CD4-positive, alpha-beta T cell treated with Interleukin-17A for 1 hour (primary cell): ENCODE measurements at regions not wholly inside any gene's neighbourhood (a gene's known extent, or its start where the extent isn't known, plus 50 kb on each side); places are given as distances from the start of the nearest gene placed in this dataset.
"Not testable (repeated sequence)": the region's sequence is repeated elsewhere in the genome, so short reads cannot be mapped to it uniquely, and the experiment has no call there.

ENCODE experiments used
- DNase-seq: peaks from one replicate; pipeline ENCODE4 v3.0.0-alpha.2; 2020

DNA sequence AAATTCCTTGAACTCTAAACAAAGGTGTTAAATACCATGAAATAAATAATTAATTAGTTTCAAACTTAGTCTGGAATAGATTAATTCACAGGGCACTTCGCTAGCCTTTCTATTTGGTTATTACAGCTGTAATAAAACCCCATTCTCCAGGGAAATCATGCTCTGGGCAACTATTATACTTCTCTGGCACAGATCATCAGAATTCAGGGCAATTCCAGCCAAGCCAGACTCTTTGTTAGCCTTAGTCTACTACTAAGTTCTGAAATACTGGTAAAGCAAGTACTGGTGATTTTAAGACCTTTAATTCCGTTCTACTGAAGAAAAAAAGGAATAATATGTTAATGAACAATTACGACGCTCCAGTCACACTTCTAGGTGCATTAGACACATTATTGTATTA lies 123.4 kb upstream of the PDE1A start:
- DNase-seq = no peak

DNA sequence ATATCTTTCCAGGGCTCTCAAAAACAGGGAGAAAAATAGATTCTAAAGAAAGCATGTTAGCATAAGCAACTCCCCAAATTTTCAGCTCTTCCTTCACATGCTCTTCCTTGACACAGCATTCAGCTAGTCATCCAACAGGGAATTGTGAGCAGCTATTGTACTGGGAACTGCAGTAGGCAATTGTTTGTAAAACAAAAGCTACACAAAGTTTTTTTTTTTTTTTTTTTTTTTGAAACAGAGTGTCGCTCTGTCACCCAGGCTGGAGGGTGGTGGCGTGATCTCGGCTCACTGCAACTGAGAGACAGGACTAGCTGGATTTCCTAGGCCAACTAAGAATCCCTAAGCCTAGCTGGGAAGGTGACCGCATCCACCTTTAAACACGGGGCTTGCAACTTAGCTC lies 125.4 kb upstream of the PDE1A start:
- DNase-seq = not testable (repeated sequence)

DNA sequence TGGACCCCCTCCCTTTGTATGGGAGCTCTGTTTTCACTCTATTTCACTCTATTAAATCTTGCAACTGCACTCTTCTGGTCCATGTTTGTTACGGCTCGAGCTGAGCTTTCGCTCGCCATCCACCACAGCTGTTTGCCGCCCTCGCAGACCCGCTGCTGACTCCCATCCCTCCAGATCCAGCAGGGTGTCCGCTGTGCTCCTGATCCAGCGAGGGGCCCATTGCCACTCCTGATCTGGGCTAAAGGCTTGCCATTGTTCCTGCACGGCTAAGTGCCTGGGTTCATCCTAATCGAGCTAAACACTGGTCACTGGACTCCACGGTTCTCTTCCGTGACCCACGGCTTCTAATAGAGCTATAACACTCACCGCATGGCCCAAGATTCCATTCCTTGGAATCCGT lies 125.9 kb upstream of the PDE1A start:
- DNase-seq = not testable (repeated sequence)

DNA sequence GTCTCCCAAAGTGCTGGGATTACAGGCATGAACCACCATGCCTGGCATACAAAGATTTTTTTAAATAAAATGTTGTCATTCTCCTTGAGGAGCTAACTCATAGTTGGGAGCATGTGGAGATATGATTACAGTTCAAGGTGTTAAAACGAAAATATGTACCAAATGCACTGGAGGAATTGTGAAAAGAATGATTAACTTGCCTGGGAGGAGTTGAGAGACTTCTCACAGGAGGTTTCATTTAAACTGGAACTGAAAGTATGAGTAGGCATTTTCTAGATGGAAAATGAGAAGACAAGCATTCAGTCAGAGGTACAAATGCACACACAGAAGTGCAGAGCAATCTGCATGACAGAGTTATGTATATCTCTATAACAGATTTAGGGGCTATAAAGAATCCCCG lies 126.6 kb upstream of the PDE1A start:
- DNase-seq = no peak

DNA sequence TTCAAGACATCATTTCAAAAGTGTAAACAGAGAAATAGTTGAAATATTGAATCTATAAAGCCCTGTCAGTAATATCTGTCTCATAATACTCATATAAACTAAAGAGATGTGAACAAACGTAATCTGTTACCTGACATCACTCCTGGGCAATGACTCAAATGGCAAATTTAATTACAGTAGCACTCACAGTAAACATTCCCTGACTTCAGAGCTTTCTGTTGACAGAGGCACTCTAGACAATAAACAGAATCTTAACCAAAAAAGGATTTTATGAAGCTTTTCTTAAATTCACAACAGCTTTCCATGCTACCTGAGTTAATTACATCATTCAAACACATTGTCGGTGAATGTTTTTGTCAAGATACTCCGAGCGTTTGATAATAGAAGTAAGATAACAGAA lies 128.1 kb upstream of the PDE1A start:
- DNase-seq = no peak

DNA sequence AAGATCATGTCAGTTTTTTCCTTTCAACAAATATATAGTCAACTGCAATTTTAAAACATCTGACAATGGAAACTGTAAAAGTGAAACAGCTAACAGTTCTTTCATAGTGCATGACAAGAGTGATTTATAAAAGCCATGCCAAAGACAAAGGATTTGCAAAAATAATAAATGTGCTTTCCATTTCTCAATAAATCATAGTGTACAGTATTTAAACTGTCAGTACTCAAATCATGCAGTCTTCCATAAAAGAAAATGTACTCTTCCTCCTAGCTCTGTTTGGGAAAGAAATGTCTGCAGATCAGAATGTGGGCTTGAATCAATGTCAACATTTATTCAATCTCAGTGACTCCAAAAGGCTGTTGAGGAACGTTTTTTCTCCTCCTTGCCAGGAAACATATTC lies 131.7 kb upstream of the PDE1A start:
- DNase-seq = no peak

DNA sequence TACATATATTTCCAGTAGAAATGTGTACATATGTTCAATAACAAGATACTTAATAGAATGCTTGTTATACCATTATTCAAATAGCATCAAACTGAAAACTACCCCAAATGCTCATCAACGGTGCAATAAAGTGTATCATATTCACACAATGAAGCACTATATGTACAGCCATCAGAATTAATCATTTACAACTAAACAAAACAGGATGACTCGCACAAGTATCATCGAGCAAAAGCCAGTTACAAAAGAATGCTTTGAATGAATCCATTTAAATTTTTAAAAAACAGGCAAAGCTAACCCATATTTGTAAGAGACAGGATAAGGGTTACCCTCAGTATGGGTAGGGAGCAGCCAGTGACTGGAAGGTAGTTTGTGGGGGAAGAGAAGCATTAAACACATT lies 132.8 kb upstream of the PDE1A start:
- no peak for DNase-seq

DNA sequence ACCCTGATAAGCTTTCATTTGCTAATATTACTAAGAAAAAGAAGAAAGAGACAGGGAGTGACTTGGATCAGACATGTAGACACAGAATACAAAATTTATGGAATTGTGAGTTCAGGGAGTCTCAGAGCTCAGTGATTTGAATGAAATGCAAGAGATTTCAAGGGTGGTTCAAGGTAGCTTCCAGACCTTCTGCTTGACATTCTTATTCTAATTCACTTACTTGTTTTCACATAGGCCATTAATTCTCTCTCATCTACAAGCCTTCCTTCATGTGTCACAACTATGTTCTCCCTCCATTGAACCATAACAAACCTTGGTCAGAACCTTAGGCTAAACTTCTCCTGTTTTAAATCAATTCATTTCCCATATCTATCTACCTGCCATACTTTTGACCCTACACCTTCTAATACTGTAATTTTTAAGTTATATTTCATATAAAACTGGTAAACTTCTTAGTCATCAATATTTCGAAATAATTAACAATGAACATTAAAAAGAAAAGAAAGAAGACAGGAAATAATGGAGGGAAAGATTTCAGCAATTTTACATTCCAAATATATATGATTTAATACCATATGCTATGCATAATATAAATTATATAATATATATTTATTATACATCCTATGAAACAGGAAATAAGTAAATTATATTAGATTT lies 139.2 kb upstream of the PDE1A start:
- DNase-seq = no peak

DNA sequence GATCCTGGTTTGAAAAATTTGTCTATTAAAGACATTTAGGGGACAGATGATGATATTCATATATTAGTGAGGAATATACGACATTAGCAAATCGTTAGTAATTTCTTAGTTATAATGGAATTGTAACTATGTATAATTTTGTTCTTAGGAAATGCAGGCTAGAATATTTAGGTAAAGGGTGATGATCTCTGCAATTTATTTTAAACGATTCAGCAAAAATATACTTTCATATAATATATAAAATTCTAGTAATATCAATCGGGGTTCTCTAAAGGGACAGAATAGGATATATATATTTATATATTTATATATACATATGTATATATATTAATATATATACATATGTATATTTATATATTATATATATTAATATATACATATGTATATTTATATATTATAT lies 142.5 kb upstream of the DNAJC10 start:
- DNase-seq = no peak

DNA sequence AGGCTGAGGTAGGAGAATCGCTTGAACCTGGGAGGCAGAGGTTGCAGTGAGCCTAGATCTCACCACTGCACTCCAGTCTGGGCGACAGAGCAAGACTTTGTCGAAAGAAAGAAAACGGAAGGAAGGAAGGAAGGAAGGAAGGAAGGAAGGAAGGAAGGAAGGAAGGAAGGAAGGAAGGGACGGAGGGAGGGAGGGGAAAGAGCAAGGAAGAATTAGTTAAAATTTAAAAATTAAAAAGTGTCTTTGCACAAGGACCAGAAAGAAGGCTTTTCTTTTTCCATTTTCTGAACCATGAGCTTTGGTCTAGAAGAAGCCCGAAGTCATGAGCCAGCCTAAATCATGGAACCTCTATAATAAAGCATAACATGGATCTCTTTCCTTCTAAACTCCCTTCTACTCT lies 138.2 kb upstream of the DNAJC10 start:
- no peak for DNase-seq

DNA sequence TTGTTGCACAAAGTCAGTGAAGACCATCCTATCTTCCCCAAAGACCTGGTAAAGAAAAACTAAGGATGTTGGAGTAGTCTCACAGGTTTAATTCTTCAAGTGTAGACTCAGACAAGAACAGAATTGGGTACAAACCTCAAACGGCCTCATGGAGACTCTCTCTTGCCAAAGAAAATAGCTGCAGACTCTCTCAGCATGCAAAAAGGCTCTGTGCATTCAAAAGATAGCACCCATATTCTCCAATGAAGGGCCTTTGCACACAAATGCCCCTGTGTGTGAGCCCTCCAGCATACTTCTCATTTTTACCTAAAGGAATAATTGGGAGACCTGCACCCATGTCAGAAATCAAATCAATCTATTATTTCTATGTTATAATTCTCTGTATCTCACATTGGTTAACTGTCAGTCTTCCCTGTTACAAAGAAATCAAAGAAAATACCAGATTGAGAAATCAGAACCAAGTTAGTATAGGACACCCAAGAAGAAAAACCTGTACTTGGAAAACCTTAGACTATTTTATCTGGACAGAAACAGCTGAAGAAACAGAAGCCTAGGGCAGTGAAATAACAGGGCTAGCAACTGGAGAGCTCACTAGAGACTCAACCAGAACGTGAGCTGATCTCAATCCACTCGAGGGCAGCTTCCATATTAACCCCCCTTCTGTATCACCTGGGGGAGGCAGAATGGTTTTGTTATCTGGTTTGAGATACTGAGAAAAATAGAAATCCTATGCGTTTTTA lies 134.7 kb upstream of the DNAJC10 start:
- DNase-seq = no peak

DNA sequence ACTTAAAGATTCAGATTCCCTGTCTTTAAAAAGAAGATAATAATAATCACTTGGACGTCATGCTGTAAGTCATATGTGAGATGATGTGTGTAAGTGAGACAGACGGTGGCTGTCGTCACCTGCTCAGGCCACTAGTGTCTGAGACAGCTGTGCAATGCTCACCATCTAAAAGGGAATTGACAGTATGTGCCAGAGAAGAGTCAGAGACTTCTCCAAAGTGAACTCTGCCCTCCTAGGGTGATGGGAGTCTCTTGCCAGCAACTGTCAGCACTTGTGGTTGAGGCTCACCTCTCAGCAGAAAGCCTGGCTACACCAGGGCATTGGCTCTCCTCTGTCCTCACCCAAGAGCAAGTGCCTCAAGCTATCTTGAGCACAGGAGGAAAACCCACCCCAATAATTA lies 131.6 kb upstream of the DNAJC10 start:
- DNase-seq = no peak

DNA sequence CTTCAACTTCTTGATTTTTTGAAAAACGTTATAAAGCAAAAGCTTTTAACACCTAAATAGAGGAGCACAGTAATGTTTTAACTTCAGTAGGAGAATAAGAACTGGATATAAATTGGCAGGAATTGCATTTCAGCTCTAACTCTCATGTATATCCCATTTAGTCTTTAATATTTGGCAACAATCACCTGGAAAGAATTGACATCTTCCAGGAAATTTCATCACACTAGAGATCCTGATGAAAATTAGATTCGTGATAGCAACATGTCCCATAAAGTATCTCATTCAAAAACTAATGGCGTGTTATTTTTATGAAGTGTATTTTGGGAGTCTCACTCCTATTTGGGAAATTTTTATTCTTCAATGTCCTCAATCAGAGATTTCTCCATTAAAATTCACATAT lies 131.1 kb upstream of the DNAJC10 start:
- DNase-seq = no peak

DNA sequence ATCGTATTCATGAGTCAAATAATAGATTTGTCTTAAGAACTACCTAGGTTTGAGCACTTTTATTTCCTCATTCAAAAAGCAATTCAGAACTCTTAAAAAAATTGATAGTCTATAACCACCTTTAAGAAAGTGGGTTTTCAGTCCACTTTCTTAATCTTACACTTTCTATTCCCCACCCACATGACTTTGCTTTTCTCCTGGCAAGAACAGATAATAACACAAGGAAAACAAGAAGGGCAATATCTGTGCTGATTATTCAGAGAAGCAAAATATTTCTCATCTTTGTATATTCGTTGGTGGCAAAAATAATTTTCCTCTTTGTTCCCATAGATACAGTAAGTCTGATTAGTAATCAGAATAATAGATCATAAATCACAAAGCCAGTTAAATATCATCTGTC lies 130.6 kb upstream of the DNAJC10 start:
- DNase-seq = no peak

DNA sequence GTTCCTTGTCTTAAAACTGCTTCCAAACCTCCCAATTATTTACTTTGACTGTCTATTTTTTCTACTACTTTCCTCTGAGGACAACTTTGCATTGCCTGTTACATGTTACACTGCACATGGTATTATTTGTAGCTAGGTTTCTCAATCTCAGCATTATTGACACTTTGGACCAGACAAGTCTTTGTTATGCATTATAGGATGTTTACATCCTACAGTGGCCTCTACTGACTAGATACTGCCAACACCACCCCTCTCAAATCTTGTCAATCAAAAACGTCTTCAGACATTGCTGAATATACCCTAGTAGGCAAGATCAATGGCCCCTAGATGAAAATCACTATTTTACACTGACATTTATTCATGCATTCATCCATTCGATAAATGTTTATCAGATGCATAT lies 129.6 kb upstream of the DNAJC10 start:
- no peak for DNase-seq

DNA sequence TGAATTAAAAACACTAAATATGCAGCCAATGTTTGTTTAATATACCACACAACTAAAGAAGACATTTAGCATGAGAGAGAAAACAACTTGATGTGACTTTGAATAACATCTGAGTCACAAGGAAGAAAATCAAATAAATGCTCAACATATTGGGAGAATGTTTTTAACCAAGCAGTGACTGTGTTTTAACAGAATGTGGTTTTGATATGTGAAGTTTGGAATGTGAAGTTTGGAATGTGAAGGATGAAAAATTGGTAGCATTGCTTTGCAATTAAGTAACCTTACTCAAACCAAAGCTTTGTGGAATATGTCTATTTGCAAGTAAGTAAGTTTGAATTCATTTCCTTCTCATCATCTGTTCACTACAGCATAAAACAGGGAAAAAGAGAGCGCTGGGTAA lies 128.2 kb upstream of the DNAJC10 start:
- no peak for DNase-seq

DNA sequence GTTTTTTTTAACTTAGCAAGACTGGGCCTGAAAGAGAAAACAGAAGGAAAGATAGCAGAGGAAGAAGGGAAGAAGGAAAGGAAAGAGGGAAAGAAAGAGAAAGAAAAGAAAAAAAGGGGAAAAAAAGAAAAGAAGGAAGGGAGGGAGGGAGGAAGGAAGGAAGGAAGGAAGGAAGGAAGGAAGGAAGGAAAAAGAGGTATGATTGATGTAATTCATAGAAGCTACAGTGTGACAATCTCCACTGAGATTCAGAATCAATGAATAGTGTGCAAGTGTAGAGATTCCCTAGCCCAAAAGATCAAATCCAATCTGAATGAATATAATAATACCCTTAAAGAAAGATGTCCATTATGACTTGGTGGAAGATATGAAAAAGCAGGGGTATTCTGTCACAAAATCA lies 126.9 kb upstream of the DNAJC10 start:
- no peak for DNase-seq

DNA sequence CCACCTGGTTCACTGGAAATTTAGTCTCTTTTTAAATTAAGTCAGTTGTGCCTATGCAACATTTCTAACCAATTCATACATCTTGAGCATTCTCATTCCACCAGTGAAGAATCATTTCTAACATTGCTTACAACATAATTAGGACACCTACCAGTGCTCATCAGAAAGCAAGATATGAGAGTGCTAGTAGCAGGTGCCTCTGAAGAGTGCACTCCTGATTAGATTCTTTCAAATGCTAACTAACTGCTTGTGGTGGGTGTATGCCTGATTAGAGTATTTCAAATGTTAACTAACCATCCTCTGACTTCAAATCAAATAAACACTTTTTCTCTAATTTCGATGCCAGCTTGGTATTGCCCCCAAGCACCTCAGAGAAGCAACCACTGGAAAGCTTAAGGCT lies 124.3 kb upstream of the DNAJC10 start:
- no peak for DNase-seq

DNA sequence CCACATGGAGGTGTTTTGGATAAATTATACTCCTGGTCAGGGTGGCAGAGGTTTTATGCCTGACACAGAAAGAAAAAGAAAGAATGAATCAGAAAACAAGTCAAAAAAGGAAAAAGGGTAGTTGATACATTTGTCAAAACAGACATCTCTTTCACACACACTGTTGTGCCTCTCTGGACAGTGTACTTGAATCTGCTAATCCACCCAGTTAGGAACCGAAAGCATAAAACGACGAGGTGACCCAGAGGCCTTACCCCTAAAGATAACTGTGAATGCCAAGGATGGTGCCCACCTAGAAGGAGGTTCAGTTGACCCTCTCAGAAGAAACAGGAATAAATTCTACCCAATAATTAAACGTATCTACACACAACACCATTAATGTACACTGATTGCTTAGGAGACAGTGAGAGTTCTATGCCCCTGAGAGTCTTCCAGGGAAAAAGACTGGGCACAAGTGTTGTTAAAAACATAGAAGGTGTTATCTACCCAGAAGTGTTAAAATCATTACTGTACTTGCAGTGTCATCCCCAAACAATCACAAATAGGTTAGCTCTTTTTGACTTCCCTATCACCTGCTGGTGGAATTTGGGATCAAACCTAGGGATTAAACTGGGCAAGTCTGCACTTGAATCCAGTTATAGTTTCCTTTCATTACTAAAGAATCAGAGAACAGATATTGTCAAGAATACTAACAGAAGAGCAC lies 123.2 kb upstream of the DNAJC10 start:
- DNase-seq = no peak

DNA sequence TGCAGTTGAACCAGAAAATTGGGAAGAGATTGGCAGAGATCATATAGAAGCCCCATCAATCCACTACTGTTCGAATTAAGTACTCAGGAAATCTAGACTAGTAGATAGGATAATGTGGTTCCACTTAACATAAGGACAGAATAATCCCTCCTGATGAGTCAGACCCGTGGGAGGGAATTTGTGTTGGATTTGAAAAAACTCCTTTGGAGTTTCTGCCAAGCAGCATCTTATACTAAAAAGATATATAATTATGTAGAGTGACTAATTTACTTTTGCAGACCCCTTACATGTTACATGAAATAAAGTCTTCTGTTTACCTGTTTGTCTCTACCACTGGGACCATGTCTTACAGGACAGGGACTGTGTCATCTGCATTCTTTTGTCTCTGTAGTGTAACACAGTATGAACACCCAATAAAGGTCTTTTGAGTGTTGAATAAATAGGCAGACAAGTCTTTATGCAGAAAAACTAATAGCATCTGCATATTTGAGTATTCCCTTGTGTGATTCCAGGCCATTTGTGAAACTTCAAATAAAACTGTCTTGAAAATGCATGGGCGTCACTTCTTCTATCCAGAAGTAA lies 122.6 kb upstream of the DNAJC10 start:
- no peak for DNase-seq

DNA sequence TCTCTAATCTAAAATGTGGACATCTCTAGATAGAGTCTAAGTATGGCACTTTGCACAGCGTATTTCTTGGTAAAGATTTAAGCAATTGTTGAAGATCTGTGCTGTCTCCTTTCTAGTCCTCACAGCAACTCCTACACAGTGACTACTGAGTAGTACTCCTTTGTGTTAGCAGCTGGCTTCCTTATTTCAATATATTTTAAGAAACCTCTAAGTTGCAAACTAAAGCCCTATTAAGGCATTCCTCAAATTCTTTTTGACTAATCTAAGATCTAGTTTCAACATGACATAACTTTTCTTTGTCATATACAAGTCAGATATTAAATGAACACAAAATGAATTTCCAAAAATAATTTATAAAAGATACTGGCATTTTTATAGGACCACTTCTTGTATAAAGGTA lies 121.8 kb upstream of the DNAJC10 start:
- no peak for DNase-seq

DNA sequence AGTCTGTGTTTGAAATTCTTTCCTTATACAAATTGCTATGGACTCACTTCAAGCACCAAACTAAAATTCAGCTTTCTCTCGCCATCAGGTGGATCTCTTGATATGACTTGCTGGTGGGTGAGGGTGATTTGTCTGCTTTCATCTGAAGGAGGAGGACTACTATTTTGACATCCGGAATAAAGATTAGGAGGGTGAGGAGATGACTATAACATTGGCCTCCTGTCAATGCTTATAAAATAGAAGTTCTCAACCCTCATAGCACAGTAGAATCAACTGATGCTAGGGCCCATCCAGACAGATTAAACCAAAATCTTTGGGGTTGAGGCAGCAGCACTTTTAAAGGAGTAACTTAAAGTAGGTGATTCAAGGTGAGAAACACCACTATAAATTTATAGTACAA lies 120.4 kb upstream of the DNAJC10 start:
- DNase-seq = no peak

DNA sequence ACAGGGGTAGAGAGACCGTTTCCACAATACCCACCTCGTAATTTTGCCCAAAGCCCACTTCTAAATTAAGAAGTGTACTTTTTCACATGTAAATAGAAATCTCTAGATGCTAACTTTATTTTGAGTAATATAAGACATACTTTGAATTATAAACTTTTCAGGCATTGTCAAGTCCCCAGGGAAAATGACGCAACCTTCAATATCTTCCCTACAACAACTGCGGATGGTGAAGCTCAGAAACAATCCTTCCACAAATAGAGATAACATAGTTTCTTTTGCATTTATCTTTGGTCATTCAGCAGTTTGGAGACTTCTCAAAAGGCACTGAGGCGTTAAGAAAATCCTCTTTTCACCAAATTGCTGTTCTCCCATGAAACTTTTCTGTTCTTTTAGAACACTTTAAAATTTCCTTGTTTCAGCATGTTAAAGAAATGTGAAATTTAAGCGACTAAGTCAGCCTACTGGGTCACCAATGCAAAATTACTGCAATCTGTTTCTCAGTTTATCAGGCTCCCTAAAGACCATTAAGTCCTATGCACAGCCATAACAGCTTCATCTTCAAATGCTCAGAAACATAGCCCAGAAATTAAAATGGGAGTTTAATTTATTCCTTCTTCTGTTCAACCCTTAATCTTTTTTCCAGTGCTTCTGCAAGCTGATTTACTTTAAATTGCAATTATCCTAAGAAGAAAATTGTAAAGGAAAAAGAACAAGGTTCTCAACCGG lies 118.3 kb upstream of the DNAJC10 start:
- no peak for DNase-seq
